GM21528 (cell line): ENCODE measurements at regions not wholly inside any gene's neighbourhood (a gene's known extent, or its start where the extent isn't known, plus 50 kb on each side); places are given as distances from the start of the nearest gene placed in this dataset.
"Not testable (repeated sequence)": the region's sequence is repeated elsewhere in the genome, so short reads cannot be mapped to it uniquely, and the experiment has no call there.

ENCODE experiments used
- ATAC-seq: cut with Tn5 transposase; IDR thresholded peaks from one replicate; pipeline ENCODE4 v1.9.1; 2021; ENCODE audit warnings: mild to moderate bottlenecking, moderate library complexity; ENCODE audit not compliant: unreplicated experiment, low FRiP score

- ATAC-seq: peak; percentile 66
These were observed 129.2 kb downstream of the ARHGAP11B start for GRCh38 chr15:30755036-30755687.

GRCh38 chr15:30760633-30761032 is 134.7 kb downstream of the ARHGAP11B start:
- ATAC-seq: not testable (repeated sequence)

- not testable (repeated sequence) for ATAC-seq
These were observed 135.4 kb downstream of the ARHGAP11B start for GRCh38 chr15:30761365-30761764.

GRCh38 chr15:30769390-30770124 is 134.2 kb upstream of the FAN1 start:
- not testable (repeated sequence) for ATAC-seq

- ATAC-seq: no peak
These were observed 133.0 kb upstream of the FAN1 start for GRCh38 chr15:30770759-30771158.

- ATAC-seq: no peak
These were observed 120.7 kb upstream of the FAN1 start for GRCh38 chr15:30783019-30783418.

- no peak for ATAC-seq
These were observed 115.1 kb upstream of the FAN1 start for GRCh38 chr15:30788595-30788994.

- ATAC-seq: no peak
These were observed 112.2 kb upstream of the FAN1 start for GRCh38 chr15:30791239-30792175.

- not testable (repeated sequence) for ATAC-seq
These were observed 110.9 kb upstream of the FAN1 start for GRCh38 chr15:30792843-30793242.

GRCh38 chr15:30794388-30794787 is 109.3 kb upstream of the FAN1 start:
- no peak for ATAC-seq

- ATAC-seq: not testable (repeated sequence)
These were observed 104.2 kb upstream of the FAN1 start for GRCh38 chr15:30799565-30799964.

GRCh38 chr15:30801140-30801895 is 102.4 kb upstream of the FAN1 start:
- not testable (repeated sequence) for ATAC-seq

- not testable (repeated sequence) for ATAC-seq
These were observed 101.7 kb upstream of the FAN1 start for GRCh38 chr15:30802001-30802400.

GRCh38 chr15:30803703-30804102 is 100.0 kb upstream of the FAN1 start:
- not testable (repeated sequence) for ATAC-seq

- ATAC-seq: no peak
These were observed 87.3 kb upstream of the FAN1 start for GRCh38 chr15:30816430-30816829.

GRCh38 chr15:30823068-30823813 is 80.5 kb upstream of the FAN1 start:
- not testable (repeated sequence) for ATAC-seq

GRCh38 chr15:30824518-30825195 is 79.1 kb upstream of the FAN1 start:
- ATAC-seq: no peak

- ATAC-seq: no peak
These were observed 76.0 kb upstream of the FAN1 start for GRCh38 chr15:30827625-30828303.
